T-cell (primary cell): ENCODE measurements at regions not wholly inside any gene's neighbourhood (a gene's known extent, or its start where the extent isn't known, plus 50 kb on each side); places are given as distances from the start of the nearest gene placed in this dataset.
"Not testable (repeated sequence)": the region's sequence is repeated elsewhere in the genome, so short reads cannot be mapped to it uniquely, and the experiment has no call there.

Source experiments
- ATAC-seq, 4 experiments: fragments of 200-7000 bp in 3 of 4; fragments of 150-1000 bp in 1 of 4; cut with Tn5 transposase; replicated peaks in 1 of 4; 1 replicate in 3 of 4; 2 replicates in 1 of 4; pipeline ENCODE4 v1.10.0; 2021; ENCODE audit warnings: moderate library complexity in 3 of 4, mild to moderate bottlenecking in 2 of 4, moderate number of reproducible peaks in 1 of 4
- CTCF ChIA-PET, 2 donors: fragments of 300-600 bp; sonication (Branson Sonifier 250); formaldehyde crosslinking; loops; one replicate each; lab custom pipeline; 2022; ENCODE audit warnings: antibody characterized with exemption in 2 of 2; lab: Charles Lee
- POLR2A ChIA-PET, 2 donors: fragments of 300-600 bp; sonication (Branson Sonifier 250); formaldehyde crosslinking; loops; one replicate each; lab custom pipeline; 2022; ENCODE audit warnings: antibody characterized with exemption in 2 of 2; lab: Charles Lee
- DNase-seq, 35 experiments: peaks; one replicate each; pipeline versions ENCODE4 v3.0.0 to v3.0.0-alpha.2; 2013 to 2023
- H3K27ac ChIP-seq: one replicate; pipeline ENCODE4 v1.5.1; 2013; ENCODE audit warnings: low read length
- H3K27me3 ChIP-seq, 2 experiments: replicated peaks in 1 of 2; 1 replicate in 1 of 2; 2 replicates in 1 of 2; pipeline versions ENCODE4 v1.6.1 to v1.7.0; 2013; ENCODE audit warnings: low read length in 1 of 2, mixed read lengths in 1 of 2; ENCODE audit not compliant: control insufficient read depth in 2 of 2, insufficient read depth in 2 of 2; ENCODE audit errors: extremely low read depth in 1 of 2
- H3K36me3 ChIP-seq, 2 donors: 1 replicate in 1 of 2; 2 replicates in 1 of 2; pipeline versions ENCODE4 v1.6.1 to v1.7.0; 2013; ENCODE audit warnings: low read length in 1 of 2; ENCODE audit not compliant: control insufficient read depth in 2 of 2, insufficient read depth in 1 of 2; ENCODE audit errors: extremely low read depth in 1 of 2
- H3K4me1 ChIP-seq, 2 experiments: 1 replicate in 1 of 2; 2 replicates in 1 of 2; pipeline versions ENCODE4 v1.6.1 to v1.7.0; 2013; ENCODE audit warnings: low read length in 2 of 2, mixed read lengths in 1 of 2; ENCODE audit not compliant: insufficient read depth in 2 of 2, control insufficient read depth in 1 of 2; ENCODE audit errors: extremely low read depth in 1 of 2
- H3K4me3 ChIP-seq, 2 donors: 1 replicate in 1 of 2; 2 replicates in 1 of 2; pipeline versions ENCODE4 v1.5.1 to v1.7.0; 2013; ENCODE audit warnings: mild to moderate bottlenecking in 2 of 2, low read length in 1 of 2, moderate library complexity in 1 of 2; ENCODE audit not compliant: control insufficient read depth in 1 of 2; ENCODE audit errors: extremely low read depth in 1 of 2
- H3K9me3 ChIP-seq: 2 replicates; pipeline ENCODE4 v1.7.0; 2013
- H3K27ac Mint-ChIP-seq, 2 donors: one replicate each; pipeline ENCODE4 v1.8.0; 2020 to 2021; ENCODE audit warnings: mild to moderate bottlenecking in 2 of 2, mixed read lengths in 2 of 2
- H3K27me3 Mint-ChIP-seq, 2 donors: one replicate each; pipeline ENCODE4 v1.8.0; 2021 to 2022; ENCODE audit warnings: mixed read lengths in 2 of 2
- H3K36me3 Mint-ChIP-seq: one replicate; pipeline ENCODE4 v1.8.0; 2021; ENCODE audit warnings: mixed read lengths
- H3K4me1 Mint-ChIP-seq, 3 donors: one replicate each; pipeline ENCODE4 v1.8.0; 2020 to 2022; ENCODE audit warnings: mixed read lengths in 3 of 3, mild to moderate bottlenecking in 1 of 3
- H3K4me3 Mint-ChIP-seq, 3 donors: one replicate each; pipeline ENCODE4 v1.8.0; 2020 to 2022; ENCODE audit warnings: mild to moderate bottlenecking in 3 of 3, mixed read lengths in 3 of 3, moderate library complexity in 3 of 3
- H3K9me3 Mint-ChIP-seq, 3 donors: one replicate each; pipeline ENCODE4 v1.8.0; 2020 to 2022; ENCODE audit warnings: mixed read lengths in 3 of 3
- WGBS: methylation state at CpG from one replicate; pipeline ENCODE4 v1.1.5; 2013; ENCODE audit warnings: missing lambda C conversion rate; ENCODE audit not compliant: insufficient coverage; 5-methylcytosine and 5-hydroxymethylcytosine counted together

DNA sequence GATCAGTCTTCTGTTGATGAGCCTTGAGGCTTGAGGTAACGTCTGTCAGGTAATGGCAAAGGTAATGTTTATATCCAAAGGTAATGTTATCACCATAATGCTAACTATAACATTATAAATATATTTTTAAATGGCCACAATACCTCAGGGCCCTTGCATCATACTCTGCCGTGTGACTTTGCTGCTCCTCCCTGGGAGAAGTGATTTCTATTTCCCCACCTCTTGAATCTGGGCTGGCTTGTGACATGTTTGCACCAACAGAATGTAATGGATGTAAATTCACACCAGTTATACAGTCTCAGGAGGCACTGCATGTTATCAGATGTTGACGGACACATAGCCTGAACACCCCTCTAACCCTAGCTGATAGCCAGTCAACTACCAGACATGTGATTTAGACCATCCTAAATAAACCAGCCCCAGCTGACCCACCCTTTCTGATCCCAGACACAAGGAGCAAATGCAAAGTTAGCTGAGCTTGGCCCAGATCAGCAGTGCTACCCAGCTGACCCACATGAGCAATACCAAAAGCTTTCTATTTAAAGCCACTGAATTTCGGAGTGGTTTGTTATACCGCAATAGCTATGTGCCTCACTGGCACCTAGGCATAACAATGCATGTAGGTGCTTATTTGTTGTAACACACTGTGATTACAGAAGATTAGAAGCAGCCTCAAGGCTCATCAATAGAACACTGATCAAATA, 93.8 kb upstream of the SIRPA start:
- Mint-ChIP-seq H3K9me3 (no peaks in the 10 kb centered on the region), H3K4me1 (peaks cover 13 to 18% (median 17%) of the 10 kb centered on the region in 3 donors), H3K36me3 (no peaks in the 10 kb centered on the region), H3K4me3 (peak overlapping the region in 1 of 3 donors; percentile 75), H3K27ac (no peak overlapping the region), H3K27me3 (peaks cover 47 to 53% of the 10 kb centered on the region in 2 donors)
- Histone ChIP-seq H3K4me1 (peaks cover 9 to 18% of the 10 kb centered on the region in 2 experiments), H3K9me3 (no peaks in the 10 kb centered on the region), H3K27me3 (peaks cover 0 to 42% of the 10 kb centered on the region in 2 experiments), H3K4me3 (no peak overlapping the region), H3K27ac (no peak overlapping the region), H3K36me3 (no peaks in the 10 kb centered on the region)
- DNase-seq = no peak
- POLR2A ChIA-PET = no interaction called here
- CTCF ChIA-PET = no interaction called here
- no peak for ATAC-seq
- 100% methylated on average over 1 of the region's 5 CpGs for WGBS

DNA sequence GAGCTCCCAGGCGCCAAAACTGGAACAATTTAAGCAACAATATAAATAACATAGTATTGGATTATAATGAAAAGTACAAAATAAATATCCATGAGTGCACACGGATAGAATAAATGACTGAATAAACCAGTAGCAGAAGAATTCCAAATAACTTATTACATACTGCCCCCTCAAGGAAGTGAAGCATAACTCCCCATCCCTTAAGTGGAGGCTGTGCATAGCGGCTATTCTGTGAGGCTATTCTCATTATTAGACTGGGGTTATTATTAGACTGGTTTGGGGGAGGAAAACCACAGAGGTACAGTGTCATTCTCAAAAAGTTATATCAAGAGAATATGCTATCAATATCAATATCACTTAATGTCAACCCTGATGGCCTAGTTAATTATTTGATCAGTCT, 94.4 kb upstream of the SIRPA start:
- Histone ChIP-seq H3K4me3 (no peak overlapping the region), H3K9me3 (no peaks in the 10 kb centered on the region), H3K27ac (no peak overlapping the region), H3K36me3 (no peaks in the 10 kb centered on the region), H3K27me3 (peaks cover 0 to 40% of the 10 kb centered on the region in 2 experiments), H3K4me1 (peaks cover 9 to 18% of the 10 kb centered on the region in 2 experiments)
- Mint-ChIP-seq H3K4me1 (peaks cover 13 to 18% (median 17%) of the 10 kb centered on the region in 3 donors), H3K4me3 (no peak overlapping the region), H3K36me3 (no peaks in the 10 kb centered on the region), H3K9me3 (no peaks in the 10 kb centered on the region), H3K27ac (no peak overlapping the region), H3K27me3 (peaks cover 47 to 53% of the 10 kb centered on the region in 2 donors)
- WGBS = no CpG with 5 or more reads among the region's 3 CpGs
- no peak for ATAC-seq
- CTCF ChIA-PET = no interaction called here
- POLR2A ChIA-PET = no interaction called here
- DNase-seq = no peak

DNA sequence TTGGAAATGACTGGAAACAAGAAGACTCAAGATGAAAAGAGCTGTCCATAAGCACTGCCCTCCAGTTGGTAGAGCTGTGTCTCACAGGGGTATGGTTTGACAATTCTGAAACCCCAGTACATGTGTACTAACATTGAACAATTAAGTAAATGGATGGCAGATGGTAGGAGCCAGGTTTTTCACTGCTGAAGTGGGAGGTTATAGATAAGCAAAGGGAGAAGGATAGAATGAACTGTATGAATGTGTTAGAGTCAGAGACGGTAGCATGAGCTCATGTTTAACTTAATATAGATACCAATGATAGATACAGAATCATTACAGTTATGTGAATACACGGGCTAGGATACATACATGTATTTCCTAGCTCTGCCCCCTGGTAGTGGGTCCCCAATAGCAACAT, 95.0 kb upstream of the SIRPA start:
- Histone ChIP-seq H3K27me3 (peaks cover 0 to 37% of the 10 kb centered on the region in 2 experiments), H3K9me3 (no peaks in the 10 kb centered on the region), H3K4me3 (no peak overlapping the region), H3K27ac (no peak overlapping the region), H3K4me1 (peaks cover 9 to 18% of the 10 kb centered on the region in 2 experiments), H3K36me3 (no peaks in the 10 kb centered on the region)
- DNase-seq (no peak), ATAC-seq (no peak)
- ChIA-PET POLR2A (interaction anchor here in 1 of 2 donors (0.7 kb wide), 1 partner anchor 397 kb away, joined by 3 read pairs; no protein-coding TSS in a partner anchor), CTCF (no interaction called here)
- H3K4me1 Mint-ChIP-seq = peaks cover 13 to 18% (median 17%) of the 10 kb centered on the region in 3 donors
- no peaks in the 10 kb centered on the region for H3K36me3 Mint-ChIP-seq
- WGBS = no CpG with 5 or more reads among the region's 2 CpGs
- H3K27ac Mint-ChIP-seq = no peak overlapping the region
- H3K4me3 Mint-ChIP-seq = no peak overlapping the region
- peaks cover 47 to 50% of the 10 kb centered on the region in 2 donors for H3K27me3 Mint-ChIP-seq
- no peaks in the 10 kb centered on the region for H3K9me3 Mint-ChIP-seq

DNA sequence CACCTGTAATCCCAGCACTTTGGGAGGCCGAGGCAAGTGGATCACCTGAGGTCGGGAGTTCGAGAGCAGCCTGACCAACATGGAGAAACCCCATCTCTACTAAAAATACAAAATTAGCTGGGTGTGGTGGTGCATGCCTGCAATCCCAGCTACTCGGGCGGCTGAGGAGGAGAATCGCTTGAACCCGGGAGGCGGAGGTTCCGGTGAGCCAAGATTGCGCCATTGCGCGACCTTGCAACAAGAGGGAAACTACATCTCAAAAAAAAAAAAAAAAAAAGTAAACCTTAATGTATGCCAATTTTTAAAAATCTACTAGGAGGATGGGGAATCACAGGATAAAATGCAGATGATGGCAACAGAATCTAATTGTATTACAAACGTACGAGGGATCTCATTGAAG, 95.5 kb upstream of the SIRPA start:
- H3K9me3 Mint-ChIP-seq, H3K4me3 ChIP-seq, H3K27ac ChIP-seq, ATAC-seq, H3K27ac Mint-ChIP-seq, H3K9me3 ChIP-seq, H3K4me3 Mint-ChIP-seq, H3K36me3 ChIP-seq, H3K36me3 Mint-ChIP-seq, DNase-seq, CTCF ChIA-PET: not testable (repeated sequence)
- POLR2A ChIA-PET = interaction anchor here in 1 of 2 donors (0.7 kb wide), 1 partner anchor 397 kb away, joined by 3 read pairs; no protein-coding TSS in a partner anchor
- peaks cover 9 to 18% of the 10 kb centered on the region in 2 experiments for H3K4me1 ChIP-seq
- WGBS = no CpG with 5 or more reads among the region's 14 CpGs
- peaks cover 0 to 33% of the 10 kb centered on the region in 2 experiments for H3K27me3 ChIP-seq
- H3K27me3 Mint-ChIP-seq = peaks cover 45 to 48% of the 10 kb centered on the region in 2 donors
- peaks cover 13 to 18% (median 17%) of the 10 kb centered on the region in 3 donors for H3K4me1 Mint-ChIP-seq

DNA sequence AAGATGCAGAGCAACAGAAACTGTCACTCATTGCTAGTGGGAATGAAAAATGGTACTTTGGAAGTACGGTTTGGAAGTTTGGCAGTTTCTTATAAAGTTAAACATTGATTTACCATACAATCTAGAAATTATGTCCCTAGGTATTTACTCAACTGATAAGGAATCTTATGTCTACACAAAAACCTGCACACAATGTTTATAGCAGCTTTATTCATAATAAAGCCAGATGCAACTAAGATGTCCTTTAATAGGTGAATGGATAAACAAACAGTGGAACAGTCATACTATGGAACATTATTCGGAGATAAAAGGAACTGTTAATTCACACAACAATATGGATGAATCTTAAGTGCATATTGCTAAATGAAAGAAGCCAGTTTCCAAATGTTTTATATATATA, 96.2 kb upstream of the SIRPA start:
- no peak for ATAC-seq
- peaks cover 0 to 28% of the 10 kb centered on the region in 2 experiments for H3K27me3 ChIP-seq
- Mint-ChIP-seq H3K9me3 (no peaks in the 10 kb centered on the region), H3K27ac (no peak overlapping the region), H3K27me3 (peaks cover 40 to 44% of the 10 kb centered on the region in 2 donors), H3K36me3 (no peaks in the 10 kb centered on the region), H3K4me1 (peaks cover 13 to 16% (median 14%) of the 10 kb centered on the region in 3 donors), H3K4me3 (no peak overlapping the region)
- no CpG with 5 or more reads among the region's 2 CpGs for WGBS
- H3K9me3 ChIP-seq = no peaks in the 10 kb centered on the region
- no peaks in the 10 kb centered on the region for H3K36me3 ChIP-seq
- ChIA-PET POLR2A (no interaction called here), CTCF (no interaction called here)
- DNase-seq = no peak
- no peak overlapping the region for H3K27ac ChIP-seq
- peaks cover 9 to 17% of the 10 kb centered on the region in 2 experiments for H3K4me1 ChIP-seq
- no peak overlapping the region for H3K4me3 ChIP-seq

DNA sequence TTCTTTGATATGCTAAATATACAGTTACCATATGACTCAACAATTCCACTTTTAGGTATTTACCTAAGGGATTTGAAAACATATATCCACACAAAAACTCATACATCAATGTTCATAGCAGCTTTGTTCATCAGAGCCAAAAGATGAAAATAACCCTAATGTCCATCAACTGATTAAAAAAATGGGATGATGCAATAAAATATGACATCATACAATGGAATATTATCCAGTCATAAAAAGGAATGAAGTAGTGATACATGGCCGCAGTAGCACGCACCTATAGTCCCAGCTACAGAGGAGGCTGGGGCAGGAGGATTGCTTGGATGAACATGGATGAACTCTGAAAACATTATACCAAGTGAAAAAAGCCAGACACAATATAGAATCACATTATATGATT, 101.4 kb upstream of the SIRPA start:
- H3K4me1 ChIP-seq = no peaks in the 10 kb centered on the region
- Mint-ChIP-seq H3K36me3 (no peaks in the 10 kb centered on the region), H3K4me3 (no peak overlapping the region), H3K27ac (no peak overlapping the region), H3K9me3 (no peaks in the 10 kb centered on the region), H3K27me3 (peaks cover 26 to 33% of the 10 kb centered on the region in 2 donors), H3K4me1 (no peaks in the 10 kb centered on the region)
- CTCF ChIA-PET = no interaction called here
- no peaks in the 10 kb centered on the region for H3K9me3 ChIP-seq
- POLR2A ChIA-PET = no interaction called here
- DNase-seq = no peak
- H3K36me3 ChIP-seq = no peaks in the 10 kb centered on the region
- no peak for ATAC-seq
- H3K4me3 ChIP-seq = no peak overlapping the region
- H3K27me3 ChIP-seq = peaks cover 0 to 14% of the 10 kb centered on the region in 2 experiments
- no CpG with 5 or more reads among the region's 2 CpGs for WGBS
- H3K27ac ChIP-seq = no peak overlapping the region
